T-helper 1 cell treated with Interleukin-12 subunit alpha and Interleukin-12 subunit beta and Interleukin-4 antibody, amounts not matched to agents 30 ng/mL and 1 ng/mL, for 36 hours (primary cell): ENCODE measurements at regions not wholly inside any gene's neighbourhood (a gene's known extent, or its start where the extent isn't known, plus 50 kb on each side); places are given as distances from the start of the nearest gene placed in this dataset.
"Not testable (repeated sequence)": the region's sequence is repeated elsewhere in the genome, so short reads cannot be mapped to it uniquely, and the experiment has no call there.

ENCODE experiments used
- intact Hi-C: fragments of 100-400 bp; cut with micrococcal nuclease; formaldehyde crosslinking; loops from one replicate; pipeline ENCODE4 v1.15.1; 2024

- intact Hi-C loops, result not testable (repeated sequence)
These were observed 162.9 kb downstream of the LAT start for GRCh38 chr16:29147710-29148109.

- intact Hi-C loops, result not testable (repeated sequence)
These were observed 162.2 kb downstream of the LAT start for GRCh38 chr16:29146808-29147643.

- intact Hi-C loops, result no loop called here
These were observed 161.4 kb downstream of the LAT start for GRCh38 chr16:29146266-29146665.

DNA sequence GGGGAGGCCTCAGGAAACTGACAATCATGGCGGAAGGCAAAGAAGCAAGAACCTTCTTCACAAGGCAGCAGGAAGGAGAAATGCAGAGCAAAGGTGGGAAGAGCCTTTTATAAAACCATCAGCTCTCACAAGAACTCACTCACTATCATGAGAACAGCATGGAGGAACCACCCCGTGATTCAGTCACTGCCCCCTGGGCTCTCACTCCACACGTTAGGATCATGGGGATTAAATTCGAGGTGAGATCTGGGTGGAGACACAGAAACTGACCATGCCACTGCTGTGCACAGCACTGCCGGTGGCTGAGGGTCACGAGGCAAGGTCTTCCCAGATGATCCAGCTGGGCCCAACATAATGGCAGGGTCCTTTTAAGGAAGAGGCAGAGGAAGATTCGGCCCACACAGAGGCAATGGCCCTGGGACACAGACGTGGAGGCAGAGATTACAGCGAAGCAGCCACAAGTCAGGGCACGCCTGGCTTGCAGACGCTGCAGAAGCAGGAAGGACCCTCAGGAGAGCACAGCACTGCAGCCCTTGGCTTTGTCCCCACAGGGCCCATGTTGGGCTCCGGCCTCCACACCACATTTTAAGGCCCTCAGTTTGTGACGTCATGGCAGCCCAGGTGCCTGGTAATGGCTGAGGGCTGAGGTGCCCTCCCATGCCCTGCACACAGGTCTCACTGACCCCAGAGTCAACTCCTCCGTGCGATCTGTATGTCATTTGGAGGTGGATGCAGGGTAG is 160.8 kb downstream of the LAT start:
- intact Hi-C loops, result not testable (repeated sequence)

GRCh38 chr16:29145086-29145485 is 160.2 kb downstream of the LAT start:
- intact Hi-C loops, result not testable (repeated sequence)

DNA sequence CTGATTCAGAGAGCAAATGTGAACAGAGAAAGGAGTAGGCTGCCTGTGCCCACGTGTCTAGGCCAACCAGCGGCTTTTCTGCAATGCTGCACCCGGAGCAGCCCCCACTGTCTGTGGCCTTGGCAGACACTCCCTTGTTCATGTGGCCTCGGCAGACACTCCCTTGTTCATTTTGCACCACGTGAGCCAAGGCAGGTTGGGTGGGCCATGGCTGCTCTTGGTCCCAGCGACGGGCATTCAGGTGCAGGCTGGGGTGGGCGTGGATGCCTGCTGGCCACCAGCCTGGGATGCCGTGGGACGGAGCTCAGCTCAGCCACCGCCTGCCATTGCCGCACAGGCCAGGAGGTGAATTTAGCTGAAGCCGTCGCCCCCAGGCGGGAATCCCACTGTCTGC is 159.8 kb downstream of the LAT start:
- intact Hi-C loops, result not testable (repeated sequence)

DNA sequence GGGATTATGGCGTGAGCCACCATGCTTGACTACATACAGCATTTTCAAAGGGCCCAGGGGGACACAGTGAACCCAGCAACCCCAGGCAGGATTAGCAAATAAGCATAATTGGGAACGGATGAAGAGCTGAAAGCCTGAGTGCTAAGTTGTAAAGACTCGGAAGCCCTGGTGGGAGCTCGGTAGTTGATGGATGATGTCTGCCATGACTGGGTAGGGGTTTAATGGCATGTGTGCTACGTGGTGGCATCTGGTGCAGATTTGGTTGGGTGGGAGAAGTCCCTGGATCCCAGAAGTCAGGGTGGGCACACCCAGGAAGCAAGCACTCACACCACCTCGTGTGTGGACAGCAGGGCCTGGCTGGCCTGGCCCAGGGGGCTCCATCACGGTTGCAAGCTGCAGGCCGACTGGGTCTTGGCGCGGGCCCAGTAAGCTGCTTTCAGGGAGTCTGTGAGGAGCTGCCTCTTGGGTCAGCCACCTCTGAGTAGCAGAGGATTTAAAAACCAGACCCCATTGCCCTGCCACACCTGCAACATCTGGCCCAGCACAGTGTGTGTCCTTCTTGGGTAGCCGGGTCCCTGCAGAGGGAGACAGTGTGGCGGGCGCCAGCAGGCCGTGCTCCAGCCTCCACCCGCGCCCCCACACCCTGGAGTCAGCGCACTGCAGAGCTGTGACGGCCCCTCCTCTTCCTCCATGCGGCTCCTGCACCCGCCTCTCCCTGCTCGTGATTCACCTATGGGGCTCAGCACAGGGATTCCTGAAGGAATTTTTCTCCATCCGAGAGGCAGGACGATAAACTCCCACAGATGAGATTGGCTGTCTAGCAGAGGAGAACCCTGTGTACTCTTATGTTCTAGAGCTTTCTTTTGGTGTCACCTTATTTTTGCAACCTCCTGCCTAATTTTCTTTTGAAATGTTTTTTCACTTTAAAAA is 159.2 kb downstream of the LAT start:
- intact Hi-C loops, result not testable (repeated sequence)

DNA sequence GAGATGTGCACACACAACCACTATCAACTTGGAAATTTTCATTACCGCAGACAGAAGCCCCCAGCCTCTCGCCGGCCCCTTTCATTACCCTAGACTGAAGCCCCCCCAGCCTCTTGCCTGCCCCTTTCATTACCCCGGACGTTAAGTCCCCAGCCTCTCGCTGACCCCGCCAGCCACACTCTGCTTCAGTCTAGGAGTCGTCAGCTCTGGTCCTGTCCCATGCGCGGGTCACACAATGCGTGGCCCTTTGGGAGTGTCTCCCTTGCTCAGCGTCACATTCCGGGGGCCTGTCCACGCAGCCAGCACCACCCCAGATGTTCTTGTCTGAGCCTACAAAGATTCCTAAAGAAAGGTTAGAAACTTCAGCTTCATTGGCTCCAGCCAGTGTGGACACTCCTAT is 157.7 kb downstream of the LAT start:
- intact Hi-C loops, result not testable (repeated sequence)

DNA sequence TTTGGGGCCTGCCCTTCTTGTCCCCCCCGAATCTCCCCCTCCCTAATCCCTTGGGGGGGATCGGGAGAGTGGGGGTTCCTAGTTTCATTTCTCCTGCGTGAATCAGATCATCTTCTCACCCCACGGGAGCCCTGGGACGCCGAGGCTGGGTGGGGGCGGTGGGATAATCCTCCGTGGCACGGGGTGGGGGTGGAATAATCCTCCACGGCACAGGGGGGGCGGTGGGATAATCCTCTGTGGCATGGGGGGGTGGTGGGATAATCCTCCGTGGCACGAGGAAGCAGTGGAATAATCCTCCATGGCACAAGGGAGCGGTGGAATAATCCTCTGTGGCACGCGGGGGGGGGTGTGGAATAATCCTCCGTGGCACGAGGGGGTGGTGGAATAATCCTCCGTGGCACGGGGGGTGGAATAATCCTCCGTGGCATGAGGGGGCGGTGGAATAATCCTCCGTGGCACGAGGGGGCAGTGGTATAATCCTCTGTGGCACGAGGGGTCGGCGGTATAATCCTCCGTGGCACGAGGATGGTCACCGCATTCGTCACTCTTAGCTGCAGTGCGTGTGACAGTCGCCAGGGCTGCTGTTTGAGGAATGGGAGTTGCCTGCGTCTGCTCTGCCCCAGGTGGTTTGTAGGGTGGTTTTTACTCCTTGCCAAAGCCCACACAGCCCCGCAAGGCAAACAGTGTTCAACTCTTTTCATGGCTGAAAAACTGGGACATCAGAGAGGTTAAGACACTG is 156.9 kb downstream of the LAT start:
- intact Hi-C loops, result no loop called here

GRCh38 chr16:29141121-29141520 is 156.3 kb downstream of the LAT start:
- intact Hi-C loops, result not testable (repeated sequence)

GRCh38 chr16:29139901-29140855 is 155.3 kb downstream of the LAT start:
- intact Hi-C loops, result not testable (repeated sequence)

GRCh38 chr16:29139261-29139802 is 154.5 kb downstream of the LAT start:
- intact Hi-C loops, result no loop called here

DNA sequence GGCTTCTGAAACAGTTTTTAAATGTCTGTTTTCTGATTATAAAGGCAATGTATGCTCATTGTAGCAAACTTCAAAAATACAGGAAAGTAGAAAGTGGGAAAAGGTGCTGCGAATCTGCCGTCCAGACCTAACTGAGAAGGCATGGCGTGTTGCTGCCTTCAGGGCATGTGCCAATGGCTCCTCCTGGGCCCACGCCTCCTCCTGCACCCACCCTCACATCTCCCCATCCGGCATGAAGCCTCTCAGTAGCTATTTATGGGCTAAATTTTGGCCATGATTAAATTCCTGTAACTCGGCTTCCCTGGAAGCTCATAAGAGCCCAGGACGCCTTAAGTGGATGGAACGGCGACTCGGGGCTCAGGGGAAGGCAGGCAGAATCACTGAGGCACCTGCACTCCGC is 153.8 kb downstream of the LAT start:
- intact Hi-C loops, result not testable (repeated sequence)

DNA sequence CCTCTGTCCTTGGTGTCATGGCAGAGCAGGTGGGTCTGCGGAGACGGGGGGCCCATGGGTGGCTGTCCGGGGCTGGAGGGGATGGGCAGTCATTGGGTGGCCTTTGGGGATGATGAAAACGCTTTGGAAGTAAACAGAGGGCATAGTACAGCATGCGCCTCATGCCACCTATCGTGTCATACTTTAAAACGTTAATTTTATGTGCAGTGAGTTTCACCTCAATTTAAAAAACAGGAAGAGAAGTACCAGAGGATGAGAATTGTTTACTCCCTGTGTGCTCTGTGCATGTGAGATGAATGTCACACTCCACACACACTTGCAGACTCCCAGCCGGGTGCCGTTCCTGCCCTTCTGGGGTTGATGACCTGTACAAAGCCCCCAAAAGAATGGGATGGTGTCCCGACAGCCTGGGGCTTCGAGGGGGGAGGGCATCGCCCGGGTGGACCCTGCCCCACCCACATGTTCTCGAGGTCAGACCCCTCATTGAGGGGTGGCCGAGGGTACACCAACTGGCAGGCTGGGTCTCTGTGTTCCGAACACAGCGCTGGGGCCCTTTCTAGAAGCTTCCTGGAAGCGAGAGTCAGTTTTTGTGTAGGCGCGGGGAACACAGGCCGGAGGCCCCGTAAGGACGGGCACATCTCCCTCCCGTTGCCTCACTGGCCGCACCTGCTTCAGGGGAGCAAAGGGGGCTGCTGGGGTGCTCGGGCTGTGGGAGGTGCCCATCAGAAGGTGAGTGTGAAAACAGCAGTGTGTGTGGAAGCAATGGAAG is 153.2 kb downstream of the LAT start:
- intact Hi-C loops, result not testable (repeated sequence)

- intact Hi-C loops, result not testable (repeated sequence)
These were observed 152.6 kb downstream of the LAT start for GRCh38 chr16:29137461-29137860.

- intact Hi-C loops, result not testable (repeated sequence)
These were observed 152.1 kb downstream of the LAT start for GRCh38 chr16:29136916-29137315.

DNA sequence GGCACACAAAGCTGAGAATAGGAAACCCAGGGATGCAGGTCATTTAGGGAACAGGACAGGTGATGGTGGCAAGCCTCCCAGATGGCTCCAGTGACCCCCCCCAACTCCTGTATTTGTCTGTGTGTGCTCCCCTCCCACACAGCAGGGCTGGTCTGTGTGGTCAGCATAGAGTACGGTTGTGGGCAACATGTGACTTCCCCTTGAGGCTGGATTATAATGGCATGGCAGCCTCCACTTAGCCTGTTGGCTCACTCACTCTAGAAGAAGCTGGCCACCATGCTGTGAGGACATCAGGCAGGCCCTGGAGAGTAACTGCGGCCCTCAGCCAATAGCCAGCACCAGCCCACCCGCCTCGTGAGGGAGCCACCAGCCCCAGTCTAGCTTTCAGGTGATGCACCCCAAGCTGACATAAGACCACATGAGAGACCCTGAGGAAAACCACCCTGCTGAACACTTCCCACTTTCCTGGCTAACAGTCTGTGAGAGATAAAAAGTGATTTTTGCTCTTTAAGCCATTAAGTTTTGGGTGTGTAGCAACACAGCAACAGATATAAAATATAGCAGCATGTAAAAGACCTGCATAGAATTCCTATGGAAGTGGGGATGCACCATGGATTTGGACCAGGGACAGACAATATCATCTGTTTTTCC is 151.3 kb downstream of the LAT start:
- intact Hi-C loops, result not testable (repeated sequence)

GRCh38 chr16:29135098-29135497 is 150.2 kb downstream of the LAT start:
- intact Hi-C loops, result not testable (repeated sequence)
